H1 (cell line): ENCODE measurements at regions not wholly inside any gene's neighbourhood (a gene's known extent, or its start where the extent isn't known, plus 50 kb on each side); places are given as distances from the start of the nearest gene placed in this dataset.

Experiments
- CBX5 ChIP-seq: fragments of 300-800, 300-1000 bp; sonication (generic); IDR thresholded peaks from 2 replicates; pipeline ENCODE4 v1.7.1; 2016; ENCODE audit warnings: antibody characterized with exemption, low read length, low read depth
- CHD7 ChIP-seq: fragments of 300-600 bp; sonication (generic); IDR thresholded peaks from 2 replicates; pipeline ENCODE4 v1.7.1; 2012; ENCODE audit warnings: low read length, moderate library complexity, mild to moderate bottlenecking, inconsistent platforms; ENCODE audit not compliant: insufficient replicate concordance
- CTCF ChIP-seq, 3 experiments: IDR thresholded peaks; 1 replicate in 2 of 3; 2 replicates in 1 of 3; pipeline versions ENCODE4 v1.5.1 to v1.6.1; 2011; ENCODE audit warnings: low read length in 3 of 3, mild to moderate bottlenecking in 3 of 3, inconsistent platforms in 2 of 3, low read depth in 1 of 3, moderate library complexity in 1 of 3; ENCODE audit not compliant: insufficient read depth in 1 of 3; ENCODE audit errors: control extremely low read depth in 1 of 3
- JUN ChIP-seq: IDR thresholded peaks from 2 replicates; pipeline ENCODE4 v1.6.1; 2011; ENCODE audit warnings: low read depth, mild to moderate bottlenecking, improper control_type of control experiment, low read length
- JUND ChIP-seq: IDR thresholded peaks from 2 replicates; pipeline ENCODE4 v1.6.1; 2011; ENCODE audit warnings: mild to moderate bottlenecking, improper control_type of control experiment, low read length
- PHF8 ChIP-seq: fragments of 200-600 bp; sonication (generic); conservative IDR thresholded peaks from 2 replicates; pipeline ENCODE4 v1.7.1; 2012; ENCODE audit warnings: low read depth, mild to moderate bottlenecking, inconsistent platforms, low read length, moderate library complexity
- RFX5 ChIP-seq: IDR thresholded peaks from 2 replicates; pipeline ENCODE4 v1.6.1; 2011; ENCODE audit warnings: low read depth, low read length, improper control_type of control experiment, borderline replicate concordance
- SP1 ChIP-seq: IDR thresholded peaks from 2 replicates; pipeline ENCODE4 v1.6.1; 2011; ENCODE audit warnings: low read depth, low read length

GRCh38 chr10:52955337-52955736, 182.8 kb upstream of the MBL2 start (continued):
- TF ChIP-seq CHD7 (no peak), SP1 (no peak), JUN (no peak), RFX5 (no peak), CTCF (IDR thresholded peaks at IDR 0.05; ENCODE audit: control extremely low read depth in 1 of 3, insufficient read depth in 1 of 3, low read depth in 1 of 3, low read length in 3 of 3) (no peak), PHF8 (no peak), JUND (no peak), CBX5 (no peak)
